Adipocyte (in vitro differentiated cells): ENCODE measurements at regions not wholly inside any gene's neighbourhood (a gene's known extent, or its start where the extent isn't known, plus 50 kb on each side); places are given as distances from the start of the nearest gene placed in this dataset.

ENCODE experiments used
- DNase-seq: peaks from one replicate; pipeline ENCODE4 v3.0.0-alpha.2; 2015; ENCODE audit warnings: low read depth
- H3K27me3 ChIP-seq: replicated peaks from 2 replicates; pipeline ENCODE4 v1.7.0; 2013; ENCODE audit warnings: mild to moderate bottlenecking, low read length, moderate library complexity; ENCODE audit not compliant: control insufficient read depth, insufficient read depth
- H3K36me3 ChIP-seq: 2 replicates; pipeline ENCODE4 v1.7.0; 2013; ENCODE audit warnings: low read length, mild to moderate bottlenecking, moderate library complexity; ENCODE audit not compliant: control insufficient read depth, insufficient read depth, severe bottlenecking
- H3K4me1 ChIP-seq: 2 replicates; pipeline ENCODE4 v1.7.0; 2013; ENCODE audit warnings: mild to moderate bottlenecking, low read length, moderate library complexity; ENCODE audit not compliant: control insufficient read depth, insufficient read depth
- H3K4me3 ChIP-seq: 2 replicates; pipeline ENCODE4 v1.7.0; 2013; ENCODE audit warnings: mild to moderate bottlenecking, low read length, moderate library complexity
- H3K9ac ChIP-seq: 2 replicates; pipeline ENCODE4 v1.7.0; 2013; ENCODE audit warnings: mild to moderate bottlenecking, low read length, moderate library complexity
- H3K9me3 ChIP-seq: 2 replicates; pipeline ENCODE4 v1.7.0; 2013; ENCODE audit warnings: mild to moderate bottlenecking, low read length, moderate library complexity; ENCODE audit not compliant: control insufficient read depth

DNA sequence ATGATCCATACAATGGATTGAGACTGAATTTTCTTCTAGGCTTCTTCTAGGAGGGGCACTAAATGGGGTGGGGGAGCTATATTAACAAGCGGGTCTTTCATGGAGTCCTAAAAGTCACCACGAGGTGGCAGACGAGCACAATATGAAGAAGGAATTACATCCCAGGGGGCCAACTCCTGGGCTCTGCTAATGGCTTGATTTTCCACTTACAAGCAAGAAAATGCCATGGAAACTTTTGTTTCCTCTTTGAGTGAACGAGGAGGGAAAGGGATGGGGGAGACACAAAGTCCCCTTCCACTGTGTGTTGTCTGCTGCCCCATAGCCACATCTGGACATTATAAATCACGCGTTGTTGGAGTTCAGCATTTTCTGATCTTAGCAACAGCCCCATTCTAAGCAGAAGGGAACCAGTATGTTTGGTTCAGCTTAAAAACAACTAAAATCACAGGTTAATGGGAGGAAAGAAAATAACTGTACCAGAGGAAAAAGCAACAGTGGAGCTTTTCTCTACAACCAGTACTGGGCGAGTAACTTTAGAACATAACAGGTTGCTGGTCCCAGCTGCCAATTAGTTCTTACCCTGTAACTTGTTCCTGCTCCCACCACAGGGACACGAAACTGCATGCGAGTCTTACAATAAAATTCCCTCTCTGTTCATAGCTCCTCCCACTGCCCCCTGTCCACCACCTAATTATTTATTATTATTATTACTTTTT lies 285.0 kb upstream of the PARD3B start:
- Histone ChIP-seq H3K27me3 (no peaks in the 10 kb centered on the region), H3K9ac (no peak overlapping the region), H3K9me3 (no peaks in the 10 kb centered on the region), H3K4me3 (no peak overlapping the region), H3K36me3 (no peaks in the 10 kb centered on the region), H3K4me1 (peaks cover 21% of the 10 kb centered on the region)
- peak; percentile 95 for DNase-seq

DNA sequence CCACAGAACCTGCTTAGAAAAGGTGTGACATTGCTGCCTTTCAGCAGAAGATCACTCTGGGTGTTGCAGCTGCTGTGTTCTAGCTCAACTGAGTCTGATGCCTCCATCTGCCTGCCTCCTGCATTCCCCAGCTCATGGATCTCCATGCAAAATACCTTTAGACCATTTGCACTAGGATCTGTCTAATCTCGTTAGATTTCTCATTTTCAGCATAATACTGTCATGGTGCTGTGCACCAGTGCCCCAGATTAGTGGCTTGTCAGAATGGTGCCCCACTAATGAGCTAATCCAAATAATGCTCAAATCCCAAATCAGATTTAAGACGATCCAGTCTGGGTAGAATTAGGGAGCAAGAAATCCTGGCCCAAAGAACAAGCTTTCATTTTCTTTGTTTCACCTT lies 284.4 kb upstream of the PARD3B start:
- H3K27me3 ChIP-seq: no peaks in the 10 kb centered on the region
- no peak overlapping the region for H3K4me3 ChIP-seq
- no peak for DNase-seq
- no peaks in the 10 kb centered on the region for H3K36me3 ChIP-seq
- H3K9me3 ChIP-seq: no peaks in the 10 kb centered on the region
- H3K4me1 ChIP-seq: peaks cover 21% of the 10 kb centered on the region
- no peak overlapping the region for H3K9ac ChIP-seq

DNA sequence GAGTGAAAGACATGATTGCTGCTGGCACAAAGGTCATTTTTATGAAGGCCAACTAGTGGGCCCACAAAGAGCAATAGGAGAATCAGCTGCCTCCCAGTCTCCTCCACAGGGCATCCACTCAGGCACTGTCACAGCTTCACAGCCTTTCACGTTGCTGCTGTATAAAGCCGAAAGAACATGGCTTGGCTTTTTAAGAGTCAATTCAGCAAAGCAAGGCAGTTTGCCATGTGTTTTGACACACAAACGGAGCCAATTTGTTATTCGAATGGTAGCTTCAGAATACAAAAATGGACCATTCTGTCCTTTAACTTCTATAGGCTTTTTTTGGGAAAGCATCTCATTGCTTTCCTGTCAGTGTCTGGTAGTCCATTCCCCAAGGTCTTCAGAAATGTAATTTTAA lies 283.4 kb upstream of the PARD3B start:
- Histone ChIP-seq H3K9ac (no peak overlapping the region), H3K4me3 (no peak overlapping the region), H3K27me3 (no peaks in the 10 kb centered on the region), H3K9me3 (no peaks in the 10 kb centered on the region), H3K36me3 (no peaks in the 10 kb centered on the region), H3K4me1 (peaks cover 17% of the 10 kb centered on the region)
- no peak for DNase-seq

DNA sequence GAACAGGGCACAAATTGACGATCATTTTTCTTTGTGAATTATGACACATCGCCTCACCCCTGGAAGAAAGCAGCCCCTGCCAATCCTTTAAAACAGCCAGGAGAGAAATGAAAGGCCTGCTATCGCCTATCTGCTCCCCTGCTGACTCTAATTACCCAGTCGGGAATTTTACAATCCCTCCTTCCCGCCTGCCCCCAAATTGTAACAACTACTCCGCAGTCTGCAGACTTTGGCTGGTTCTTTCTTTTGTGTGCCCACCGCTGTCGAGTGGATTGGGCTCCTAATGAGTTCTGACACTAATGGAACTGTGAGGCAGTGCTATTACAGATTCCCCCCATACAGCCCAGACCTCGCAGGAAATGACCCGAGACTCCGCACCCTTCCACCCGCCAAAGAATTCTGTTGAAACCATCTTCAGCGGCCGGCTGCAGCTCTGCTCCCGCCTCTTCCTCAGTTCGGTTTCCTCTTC lies 281.2 kb upstream of the PARD3B start:
- no peaks in the 10 kb centered on the region for H3K36me3 ChIP-seq
- no peaks in the 10 kb centered on the region for H3K27me3 ChIP-seq
- H3K4me1 ChIP-seq: peaks cover 9% of the 10 kb centered on the region
- no peaks in the 10 kb centered on the region for H3K9me3 ChIP-seq
- H3K9ac ChIP-seq: no peak overlapping the region
- no peak overlapping the region for H3K4me3 ChIP-seq
- no peak for DNase-seq

DNA sequence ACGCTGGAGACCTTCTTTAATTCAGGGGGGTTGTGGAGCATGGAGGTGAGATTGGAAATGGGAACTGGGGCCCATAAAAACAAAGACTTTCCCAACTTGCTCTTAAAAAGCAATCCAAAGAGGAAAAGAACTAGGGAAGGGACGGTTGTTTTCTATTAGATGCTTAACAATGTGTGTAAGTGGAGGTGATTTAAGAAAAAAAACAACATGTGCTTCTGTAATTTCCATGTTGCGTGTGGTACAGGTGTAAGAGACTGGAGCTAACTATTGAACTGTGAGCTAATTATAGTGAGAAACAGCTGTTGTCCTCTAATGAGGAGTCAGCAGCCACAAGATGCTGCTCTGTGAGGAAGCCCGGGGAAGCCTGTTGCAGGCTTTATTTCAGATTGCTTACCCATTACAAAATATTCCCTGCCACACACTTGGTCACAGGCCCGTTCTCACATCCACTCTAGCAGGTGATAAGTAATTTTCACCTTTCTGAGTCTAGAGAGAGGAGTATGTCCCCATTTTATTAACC lies 280.6 kb upstream of the PARD3B start:
- Histone ChIP-seq H3K9ac (no peak overlapping the region), H3K4me1 (peaks cover 9% of the 10 kb centered on the region), H3K9me3 (no peaks in the 10 kb centered on the region), H3K36me3 (no peaks in the 10 kb centered on the region), H3K4me3 (no peak overlapping the region), H3K27me3 (no peaks in the 10 kb centered on the region)
- no peak for DNase-seq

DNA sequence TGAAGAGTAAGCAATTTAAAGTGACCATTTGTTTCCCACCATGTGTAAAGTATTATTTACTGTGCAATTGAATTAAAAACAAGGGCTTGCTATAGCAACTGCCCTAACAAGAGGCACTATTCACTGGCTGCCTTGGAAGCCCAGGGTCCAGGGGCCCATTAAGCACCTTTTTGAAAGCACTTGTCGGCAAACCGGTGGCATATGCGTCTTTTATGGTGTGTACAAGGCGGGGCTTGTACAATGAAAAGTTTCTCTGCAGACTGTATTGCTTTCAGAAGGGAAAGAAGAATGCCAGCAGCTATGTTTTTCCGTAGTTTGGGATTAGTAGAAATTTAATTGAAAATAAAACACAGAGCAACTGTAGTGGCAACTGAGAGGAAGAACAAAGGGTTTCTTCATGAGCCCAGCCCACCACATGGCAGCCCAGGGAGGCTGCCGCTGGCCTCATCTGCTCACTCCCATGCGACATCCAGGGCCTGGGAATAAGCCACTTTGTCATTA lies 279.5 kb upstream of the PARD3B start:
- H3K4me3 ChIP-seq: no peak overlapping the region
- no peaks in the 10 kb centered on the region for H3K27me3 ChIP-seq
- peaks cover 4% of the 10 kb centered on the region for H3K9me3 ChIP-seq
- no peak overlapping the region for H3K9ac ChIP-seq
- H3K4me1 ChIP-seq: peaks cover 6% of the 10 kb centered on the region
- no peaks in the 10 kb centered on the region for H3K36me3 ChIP-seq
- no peak for DNase-seq

DNA sequence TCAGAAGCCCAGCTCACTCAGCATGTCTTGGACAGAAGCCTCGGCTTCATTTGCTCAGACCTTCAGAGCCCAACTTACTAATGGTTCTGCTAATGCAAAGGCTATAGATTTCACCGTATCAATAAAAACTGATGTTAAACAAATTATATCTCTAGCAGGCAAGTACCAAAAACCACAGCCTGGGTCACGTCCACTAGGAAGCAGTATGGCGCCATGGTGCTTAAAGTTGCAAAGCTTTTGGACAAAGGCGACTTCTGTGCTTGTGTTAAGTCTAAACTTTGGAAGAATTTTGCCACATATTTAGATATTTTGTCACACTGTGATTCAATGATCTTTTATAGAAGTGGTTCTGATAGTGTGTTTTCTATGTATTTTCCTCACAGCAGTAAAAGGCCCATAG lies 276.8 kb upstream of the PARD3B start:
- Histone ChIP-seq H3K9ac (no peak overlapping the region), H3K36me3 (no peaks in the 10 kb centered on the region), H3K9me3 (peaks cover 4% of the 10 kb centered on the region), H3K27me3 (no peaks in the 10 kb centered on the region), H3K4me3 (no peak overlapping the region), H3K4me1 (no peaks in the 10 kb centered on the region)
- DNase-seq: no peak

DNA sequence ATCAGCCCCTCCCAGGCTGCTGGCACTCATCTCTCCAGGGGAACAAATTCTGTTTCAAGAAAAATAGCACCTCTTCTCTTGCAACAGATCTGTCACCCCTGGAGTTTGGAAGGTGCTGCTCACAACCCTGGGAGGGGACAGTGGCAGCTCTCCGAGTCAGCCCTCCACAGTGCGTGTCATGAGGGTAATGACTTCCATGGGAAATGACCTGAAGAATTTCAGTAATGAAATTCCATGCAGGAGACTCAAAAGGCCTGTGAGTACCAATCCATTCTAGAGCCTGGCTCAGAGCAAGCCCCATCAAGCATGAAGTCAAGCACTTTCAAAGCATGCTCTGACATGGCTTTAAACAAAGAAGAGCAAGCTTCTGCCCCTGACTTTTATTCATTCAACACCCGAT lies 276.3 kb upstream of the PARD3B start:
- Histone ChIP-seq H3K4me3 (no peak overlapping the region), H3K27me3 (no peaks in the 10 kb centered on the region), H3K36me3 (no peaks in the 10 kb centered on the region), H3K9ac (no peak overlapping the region), H3K4me1 (no peaks in the 10 kb centered on the region), H3K9me3 (peaks cover 4% of the 10 kb centered on the region)
- DNase-seq: no peak

DNA sequence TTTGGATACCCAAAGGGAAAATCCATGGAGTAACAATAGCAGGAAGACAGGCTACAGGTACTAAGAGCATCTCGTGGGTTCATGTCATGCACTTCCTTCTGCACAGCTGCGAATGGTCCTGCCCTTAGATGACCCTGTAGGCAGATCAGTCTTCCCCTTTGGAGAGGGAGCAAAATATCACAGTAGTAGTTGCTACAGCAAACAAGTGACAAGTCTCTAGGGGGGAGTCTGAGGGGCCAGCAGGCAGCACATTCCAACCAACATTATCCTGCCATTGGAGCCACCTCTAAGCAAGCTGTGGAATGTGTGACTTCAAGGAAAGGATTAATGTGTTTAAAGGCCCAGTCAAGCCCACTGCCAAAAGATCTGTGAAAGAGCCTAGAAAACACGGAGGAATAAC lies 273.2 kb upstream of the PARD3B start:
- Histone ChIP-seq H3K4me3 (no peak overlapping the region), H3K4me1 (no peaks in the 10 kb centered on the region), H3K9me3 (peaks cover 4% of the 10 kb centered on the region), H3K9ac (no peak overlapping the region), H3K27me3 (peaks cover 4% of the 10 kb centered on the region), H3K36me3 (no peaks in the 10 kb centered on the region)
- no peak for DNase-seq

DNA sequence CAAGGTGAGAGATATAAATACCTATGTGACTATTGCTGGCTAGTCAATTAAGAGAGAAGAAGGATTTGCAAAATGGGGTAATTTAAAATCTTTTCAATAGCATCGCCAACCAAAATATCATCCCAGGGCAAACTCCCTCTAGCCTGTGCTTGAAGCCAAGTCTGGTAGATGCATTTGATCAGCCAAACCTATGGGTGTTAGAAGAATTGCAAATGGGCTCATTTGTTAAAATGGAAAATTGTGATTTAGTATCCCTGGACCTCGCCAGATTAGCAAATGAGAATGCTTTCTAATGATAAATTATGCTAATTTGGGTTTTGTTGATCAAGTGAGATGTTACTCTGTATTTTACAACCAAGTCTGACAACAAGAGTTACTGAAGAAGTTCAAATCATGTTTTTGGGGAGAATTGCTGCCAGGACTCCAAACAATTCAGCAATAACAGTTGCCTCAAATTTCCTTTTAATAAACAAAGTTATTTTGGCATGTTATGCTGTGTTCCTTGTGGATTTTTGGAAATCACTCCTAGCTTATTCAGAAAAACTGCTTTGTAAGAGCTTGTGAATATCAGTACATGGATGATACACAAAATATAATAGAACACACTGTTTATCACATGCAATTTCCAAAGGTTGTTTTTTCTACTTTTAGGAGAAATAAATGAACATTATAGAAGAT lies 272.5 kb upstream of the PARD3B start:
- Histone ChIP-seq H3K36me3 (no peaks in the 10 kb centered on the region), H3K4me3 (no peak overlapping the region), H3K9me3 (peaks cover 4% of the 10 kb centered on the region), H3K27me3 (peaks cover 4% of the 10 kb centered on the region), H3K4me1 (no peaks in the 10 kb centered on the region), H3K9ac (no peak overlapping the region)
- no peak for DNase-seq

DNA sequence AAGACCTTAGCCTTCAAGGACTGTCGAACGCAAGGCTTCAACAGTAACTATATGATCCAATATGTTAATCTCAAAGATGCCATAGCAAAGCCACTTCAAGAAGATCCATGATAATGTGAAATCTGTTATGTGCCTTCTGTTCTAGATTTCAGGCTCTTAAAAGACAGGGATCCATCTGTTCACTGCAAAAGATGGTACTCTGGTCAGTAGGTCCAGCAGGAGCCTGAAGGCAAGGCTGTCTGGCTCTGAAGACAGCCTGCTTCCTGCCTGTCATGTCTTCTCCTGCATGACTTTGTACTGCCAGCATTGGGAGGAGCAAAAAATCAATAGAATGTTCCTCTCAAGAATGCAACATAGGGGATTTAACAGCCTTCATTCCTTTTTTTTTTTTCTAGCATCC lies 270.8 kb upstream of the PARD3B start:
- Histone ChIP-seq H3K9me3 (peaks cover 4% of the 10 kb centered on the region), H3K4me1 (peaks cover 2% of the 10 kb centered on the region), H3K9ac (no peak overlapping the region), H3K4me3 (no peak overlapping the region), H3K36me3 (no peaks in the 10 kb centered on the region), H3K27me3 (peaks cover 4% of the 10 kb centered on the region)
- no peak for DNase-seq
